GM10266 (cell line): ENCODE measurements at regions not wholly inside any gene's neighbourhood (a gene's known extent, or its start where the extent isn't known, plus 50 kb on each side); places are given as distances from the start of the nearest gene placed in this dataset.

Experiments used
- DNase-seq: peaks from one replicate; pipeline ENCODE4 v3.0.0; 2012; ENCODE audit errors: extremely low spot score
- TF ChIP-seq, protein P1 (sequence below): IDR thresholded peaks from 2 replicates; pipeline ENCODE4 v1.5.1; 2012; ENCODE audit warnings: mild to moderate bottlenecking, low read depth; ENCODE audit not compliant: control insufficient read depth, insufficient read depth; ENCODE audit errors: missing control alignments

DNA sequence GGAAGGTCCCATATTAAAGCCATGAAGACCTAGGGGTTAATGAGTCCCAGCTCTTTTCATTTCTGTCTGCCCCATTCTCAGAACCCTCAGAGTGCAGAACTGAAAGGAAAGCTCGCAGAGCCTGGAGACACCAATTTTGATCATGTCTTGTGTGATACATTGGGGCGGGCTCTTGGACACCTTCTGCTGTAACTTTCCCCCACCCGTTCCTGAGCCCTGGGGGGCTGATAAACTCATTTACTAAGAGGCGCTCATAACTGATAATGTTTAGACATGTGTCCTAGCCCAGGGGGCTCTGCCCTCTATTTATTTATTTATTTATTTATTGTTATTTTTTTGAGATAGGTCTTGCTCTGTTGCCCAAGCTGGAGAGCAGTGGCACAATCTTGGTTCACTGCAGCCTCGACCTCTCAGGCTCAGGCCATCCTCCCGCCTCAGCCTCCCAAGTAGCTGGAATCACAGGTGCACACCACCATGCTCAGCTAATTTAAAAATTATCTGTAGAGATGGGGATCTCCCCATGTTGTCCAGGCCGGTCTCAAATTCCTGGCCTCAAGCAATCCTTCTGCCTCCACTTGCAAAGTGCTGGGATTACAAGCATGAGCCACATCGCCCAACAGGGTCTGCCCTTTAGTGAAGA, 72.4 kb upstream of the HAAO start:
- DNase-seq: no peak
- TF ChIP-seq, protein P1, sequence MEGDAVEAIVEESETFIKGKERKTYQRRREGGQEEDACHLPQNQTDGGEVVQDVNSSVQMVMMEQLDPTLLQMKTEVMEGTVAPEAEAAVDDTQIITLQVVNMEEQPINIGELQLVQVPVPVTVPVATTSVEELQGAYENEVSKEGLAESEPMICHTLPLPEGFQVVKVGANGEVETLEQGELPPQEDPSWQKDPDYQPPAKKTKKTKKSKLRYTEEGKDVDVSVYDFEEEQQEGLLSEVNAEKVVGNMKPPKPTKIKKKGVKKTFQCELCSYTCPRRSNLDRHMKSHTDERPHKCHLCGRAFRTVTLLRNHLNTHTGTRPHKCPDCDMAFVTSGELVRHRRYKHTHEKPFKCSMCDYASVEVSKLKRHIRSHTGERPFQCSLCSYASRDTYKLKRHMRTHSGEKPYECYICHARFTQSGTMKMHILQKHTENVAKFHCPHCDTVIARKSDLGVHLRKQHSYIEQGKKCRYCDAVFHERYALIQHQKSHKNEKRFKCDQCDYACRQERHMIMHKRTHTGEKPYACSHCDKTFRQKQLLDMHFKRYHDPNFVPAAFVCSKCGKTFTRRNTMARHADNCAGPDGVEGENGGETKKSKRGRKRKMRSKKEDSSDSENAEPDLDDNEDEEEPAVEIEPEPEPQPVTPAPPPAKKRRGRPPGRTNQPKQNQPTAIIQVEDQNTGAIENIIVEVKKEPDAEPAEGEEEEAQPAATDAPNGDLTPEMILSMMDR: no peak

DNA sequence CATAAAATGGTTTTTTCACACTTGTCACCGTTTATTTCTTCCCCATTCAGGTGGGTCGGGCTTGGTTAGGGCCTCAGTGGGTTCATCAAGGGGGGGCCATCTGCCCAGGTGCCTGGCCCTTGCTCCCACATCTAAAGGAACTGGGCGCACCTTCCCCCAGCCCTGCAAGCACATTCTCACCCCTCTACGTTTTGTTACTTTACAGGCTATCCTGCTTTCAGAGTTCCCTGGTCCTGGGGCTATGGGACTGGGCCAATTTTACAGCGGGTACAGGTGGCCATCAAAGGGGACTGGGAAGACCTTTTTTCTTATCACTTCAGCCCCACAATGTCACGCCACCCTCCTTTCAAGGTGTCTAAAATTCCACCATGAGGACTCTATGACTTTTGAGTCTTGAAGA, 71.8 kb upstream of the HAAO start:
- DNase-seq: no peak

DNA sequence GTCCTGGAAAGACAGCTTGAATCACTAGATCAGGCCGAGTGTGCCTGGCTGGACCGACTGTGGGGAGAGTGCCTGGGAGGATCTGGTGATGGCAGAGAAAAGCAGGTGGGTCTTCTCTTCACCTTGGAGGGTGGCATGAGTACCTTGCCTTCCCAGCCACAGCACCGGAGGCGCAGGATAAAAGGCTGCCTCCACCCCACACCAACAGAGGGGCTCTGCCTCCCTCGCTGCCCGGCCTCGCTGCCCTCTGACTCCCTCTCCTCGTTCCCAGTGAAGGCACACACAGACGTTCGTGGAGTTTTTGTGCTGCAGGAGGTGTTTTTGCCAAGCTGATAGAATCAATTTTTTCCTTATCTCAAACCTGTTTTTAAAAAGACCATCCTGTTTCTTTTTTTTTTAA, 71.4 kb upstream of the HAAO start:
- no peak for DNase-seq
- TF ChIP-seq, protein P1: no peak

More for the DNA sequence above, 71.8 kb upstream of the HAAO start:
- TF ChIP-seq, protein P1: no peak

DNA sequence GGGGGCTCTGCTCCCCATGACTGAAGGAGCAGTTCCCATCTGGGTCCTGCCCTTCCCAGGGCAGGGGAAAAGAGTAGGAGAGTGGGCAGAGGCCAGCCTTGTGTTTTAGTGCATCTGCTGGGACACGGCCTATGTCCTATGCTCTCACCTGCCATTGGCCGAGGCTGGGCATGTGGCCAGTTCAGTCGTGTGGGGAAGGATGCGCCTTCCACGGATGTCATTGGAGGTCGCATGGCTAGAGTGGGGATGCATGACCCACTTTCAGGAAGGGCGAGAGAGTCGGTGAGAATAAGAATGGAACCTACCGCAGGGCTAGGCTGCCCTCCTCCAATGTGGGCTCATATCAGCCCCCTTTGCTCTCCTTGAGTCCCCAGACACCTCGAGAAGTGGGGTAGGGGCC, 70.9 kb upstream of the HAAO start:
- TF ChIP-seq, protein P1: no peak
- no peak for DNase-seq

DNA sequence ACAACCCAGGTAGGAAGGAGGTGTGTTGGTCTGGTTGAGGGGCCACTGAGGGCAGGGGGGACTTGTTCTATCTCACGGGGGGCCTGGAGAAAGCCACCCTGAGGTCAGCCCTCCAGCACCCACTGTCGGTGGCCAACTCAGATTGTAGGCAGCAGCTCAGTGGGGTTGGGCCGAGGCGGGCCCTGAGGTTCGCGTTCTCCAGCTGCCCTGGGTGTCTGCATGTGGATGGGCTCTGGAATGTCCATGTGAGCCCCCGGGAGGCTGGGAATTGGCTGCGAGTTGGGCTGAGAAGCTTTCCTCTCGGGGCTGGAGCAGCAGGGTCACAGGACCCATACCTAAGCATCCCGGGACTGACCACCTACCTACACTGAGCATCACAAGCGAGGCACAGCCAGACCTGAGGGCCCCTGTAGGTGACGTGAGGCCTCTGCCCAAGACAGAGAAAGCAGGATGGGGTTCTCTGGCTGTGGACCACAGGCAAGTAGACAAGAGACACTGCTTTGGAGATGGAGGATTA, 70.3 kb upstream of the HAAO start:
- DNase-seq: no peak
- TF ChIP-seq, protein P1: no peak

DNA sequence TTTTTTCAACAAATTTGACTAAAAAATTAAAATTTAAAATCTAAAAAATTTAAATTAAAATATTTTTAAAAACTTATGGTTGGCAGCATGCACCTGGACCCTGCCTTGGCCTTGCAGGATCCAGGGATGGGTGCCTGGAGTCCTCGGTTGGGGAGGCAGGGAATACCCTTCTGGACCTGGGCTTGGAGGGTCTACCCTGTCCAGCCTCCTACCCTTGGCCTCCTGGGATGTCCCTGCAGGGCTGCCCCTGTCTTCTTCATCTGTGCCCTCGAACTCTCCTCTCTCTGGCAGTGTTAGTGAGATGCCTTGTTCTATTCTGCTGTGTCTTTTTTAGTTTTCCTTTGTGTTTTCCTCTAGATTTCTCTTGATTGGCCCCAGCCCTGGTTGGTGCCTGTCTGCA, 68.9 kb upstream of the HAAO start:
- TF ChIP-seq, protein P1: no peak
- DNase-seq: no peak

DNA sequence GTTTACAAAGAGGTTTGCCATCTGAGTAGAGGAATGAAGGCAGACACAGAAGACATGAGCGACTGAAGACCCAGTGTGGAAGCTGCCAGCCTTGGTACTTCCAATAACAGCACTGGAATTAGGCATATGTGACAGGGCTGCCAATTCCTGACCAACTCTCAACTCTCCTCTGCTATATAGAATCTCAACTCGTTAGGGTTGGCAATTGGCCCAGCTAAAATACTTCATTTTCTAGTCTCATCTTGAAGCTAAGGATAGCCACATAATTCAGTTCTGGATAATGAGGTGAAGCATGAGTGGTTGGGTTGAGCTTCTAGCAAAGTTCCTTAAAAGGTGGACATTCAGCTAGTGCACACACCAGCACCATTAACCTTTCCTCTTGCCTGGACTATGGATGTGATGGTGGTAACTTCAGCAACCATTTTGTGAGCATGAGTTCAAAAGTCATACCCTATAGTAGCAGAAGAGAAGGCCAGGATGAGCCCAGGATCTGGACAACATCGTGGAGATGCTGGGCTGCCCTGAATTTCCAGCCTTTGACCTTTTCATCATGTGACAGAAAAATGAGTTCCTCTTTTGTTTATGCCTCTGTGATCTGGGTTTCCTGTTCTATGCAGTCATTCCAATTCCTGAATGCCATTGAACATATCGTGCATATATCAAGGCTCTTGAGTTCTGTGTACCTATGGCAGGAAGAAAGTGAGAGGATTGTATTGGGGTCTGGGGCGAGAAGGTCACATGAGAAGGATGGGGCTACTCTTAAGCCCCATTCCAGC, 68.1 kb upstream of the HAAO start:
- no peak for DNase-seq
- TF ChIP-seq, protein P1: no peak
